Pons (tissue), 1 donor: ENCODE measurements at regions not wholly inside any gene's neighbourhood (a gene's known extent, or its start where the extent isn't known, plus 50 kb on each side); places are given as distances from the start of the nearest gene placed in this dataset.

Experiments
- DNase-seq: peaks from one replicate; pipeline ENCODE4 v3.0.0-alpha.2; 2016; ENCODE audit warnings: low spot score

- DNase-seq = no peak
Observed at GRCh38 chr2:13876491-13877037, 756.0 kb upstream of the LRATD1 start.

GRCh38 chr2:13877571-13877970, 754.9 kb upstream of the LRATD1 start:
- DNase-seq = no peak

- no peak for DNase-seq
Observed at GRCh38 chr2:13884291-13884976, 748.1 kb upstream of the LRATD1 start.

DNA sequence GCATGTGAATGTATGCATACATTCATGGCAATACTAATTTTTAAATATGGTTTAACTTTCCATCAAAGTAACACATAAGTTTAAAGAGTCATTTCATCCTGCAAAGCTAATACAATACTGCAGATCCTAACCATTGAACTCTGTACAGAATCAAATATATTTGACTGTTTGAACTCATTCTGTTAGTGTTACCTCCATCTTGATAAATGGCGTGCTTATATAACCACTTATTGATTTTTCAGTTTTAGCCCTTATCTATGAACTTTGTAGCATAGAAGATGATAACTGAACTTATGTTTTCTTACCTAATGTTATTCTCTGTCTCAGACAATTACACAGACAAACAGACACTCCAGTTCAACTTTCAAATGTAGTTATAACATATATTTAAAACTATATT, 731.0 kb upstream of the LRATD1 start:
- DNase-seq = no peak

GRCh38 chr2:13905831-13906230, 726.7 kb upstream of the LRATD1 start:
- DNase-seq = no peak

DNA sequence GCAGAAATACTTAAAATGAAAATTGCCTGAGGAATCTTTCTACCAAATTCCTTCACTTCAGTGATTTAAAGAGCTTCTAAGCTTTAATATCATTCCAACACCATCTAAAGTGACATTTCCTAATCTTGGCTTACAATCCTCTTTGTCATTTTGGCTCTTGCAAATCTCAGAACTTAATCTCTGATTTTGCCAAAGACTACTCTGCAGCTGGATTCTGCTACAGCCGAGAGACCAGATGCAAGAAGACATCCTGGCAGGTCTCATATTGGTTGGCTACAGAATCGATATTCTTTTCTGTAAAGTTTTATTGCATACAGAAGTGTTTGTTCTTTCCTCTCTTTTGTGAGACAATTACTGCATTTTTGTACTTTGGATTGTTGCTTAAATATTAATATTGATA, 716.5 kb upstream of the LRATD1 start:
- no peak for DNase-seq

- DNase-seq = no peak
Observed at GRCh38 chr2:13917958-13918357, 714.6 kb upstream of the LRATD1 start.

- DNase-seq = no peak
Observed at GRCh38 chr2:13919981-13920382, 712.5 kb upstream of the LRATD1 start.

- DNase-seq = no peak
Observed at GRCh38 chr2:13921245-13921644, 711.3 kb upstream of the LRATD1 start.

DNA sequence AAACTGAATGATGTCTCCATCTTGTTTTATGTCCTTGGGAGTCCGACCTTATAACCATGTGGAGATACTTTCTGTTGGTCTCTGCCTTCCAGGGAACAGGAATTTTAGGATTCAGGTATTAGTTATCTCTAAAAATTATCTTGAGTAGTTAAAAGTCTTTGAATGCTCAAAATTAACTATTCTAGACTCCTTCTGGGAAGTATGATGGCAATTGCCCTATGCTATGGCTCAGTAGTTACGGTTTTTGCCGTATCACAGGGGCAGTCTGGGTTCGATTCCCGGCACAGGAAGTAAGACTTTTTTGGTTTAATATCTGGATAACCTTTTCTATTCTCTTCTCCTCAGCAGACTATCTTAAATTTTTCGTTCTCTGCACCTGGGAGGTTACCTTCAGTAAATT, 708.7 kb upstream of the LRATD1 start:
- no peak for DNase-seq

GRCh38 chr2:13942111-13942510, 690.4 kb upstream of the LRATD1 start:
- no peak for DNase-seq

DNA sequence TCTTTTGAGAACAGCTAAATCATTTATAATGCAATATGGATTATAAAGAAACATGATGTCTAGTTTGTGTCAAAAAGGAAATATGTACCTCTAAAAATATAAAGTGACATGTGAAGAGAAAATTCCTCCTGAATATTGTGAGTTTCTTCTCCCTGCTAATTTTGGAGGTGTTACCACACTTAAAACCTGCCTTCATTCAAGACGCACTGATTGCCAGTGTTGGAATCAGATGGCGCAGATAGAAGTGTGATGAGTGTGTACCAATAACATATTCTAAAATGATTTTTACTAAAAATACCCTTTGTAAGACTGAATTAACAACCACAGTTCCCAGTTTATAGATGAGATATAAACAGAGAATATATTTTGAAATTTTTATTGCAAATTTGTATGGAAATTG, 681.8 kb upstream of the LRATD1 start:
- DNase-seq = no peak

- DNase-seq = no peak
Observed at GRCh38 chr2:13968811-13969210, 663.7 kb upstream of the LRATD1 start.

DNA sequence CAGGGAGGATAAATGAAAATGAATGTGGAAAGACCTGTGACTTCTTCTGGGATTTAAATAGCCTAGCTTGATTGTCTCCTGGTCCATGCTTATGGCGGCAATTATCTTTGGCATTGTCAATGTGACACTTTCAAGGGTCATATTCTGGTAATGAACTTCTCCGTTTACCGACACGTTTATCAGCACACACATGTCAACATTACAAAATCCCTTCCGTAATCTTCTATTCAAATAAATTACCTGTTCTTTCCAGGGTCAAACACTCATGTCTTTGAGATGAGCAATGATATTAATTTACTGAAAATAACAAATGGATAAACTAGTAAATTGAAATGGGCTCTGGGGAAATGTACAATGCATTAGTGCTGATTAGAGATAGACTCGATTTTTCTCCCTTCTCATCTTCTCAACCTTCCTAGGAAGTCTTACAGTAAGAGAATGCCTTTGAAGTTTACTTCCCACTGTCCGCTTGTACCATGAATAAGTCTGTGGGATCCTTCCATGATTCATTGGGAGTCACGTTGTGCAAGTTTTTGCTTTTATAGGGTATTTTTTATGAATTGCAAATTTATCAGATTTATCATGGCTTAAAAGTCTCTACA, 646.3 kb upstream of the LRATD1 start:
- DNase-seq = no peak

GRCh38 chr2:13996527-13996926, 636.0 kb upstream of the LRATD1 start:
- DNase-seq = no peak

- no peak for DNase-seq
Observed at GRCh38 chr2:14011190-14011589, 621.3 kb upstream of the LRATD1 start.

DNA sequence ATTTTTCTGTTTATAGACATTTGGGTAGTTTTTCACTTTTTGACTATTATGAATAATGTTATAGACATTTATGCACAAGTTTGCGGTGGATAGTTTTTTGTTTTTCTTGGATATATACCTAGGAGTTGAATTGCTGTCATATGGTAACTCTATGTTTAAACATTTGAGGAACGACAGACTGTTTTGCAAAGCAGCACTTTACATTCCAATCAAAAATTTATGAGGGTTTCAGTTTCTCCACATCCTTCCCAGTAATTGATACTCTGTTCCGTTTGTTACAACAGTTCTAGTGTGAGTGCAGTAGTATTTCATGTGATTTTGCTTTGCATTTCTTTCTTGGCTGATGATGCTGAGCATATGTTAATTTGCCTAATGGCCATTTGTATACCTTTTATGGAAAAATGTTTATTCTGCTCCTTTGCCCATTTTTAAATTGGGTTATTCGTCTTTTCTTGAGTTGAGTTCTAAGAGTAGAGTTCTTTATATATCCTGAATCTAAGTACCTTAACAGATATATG, 617.3 kb upstream of the LRATD1 start:
- no peak for DNase-seq

DNA sequence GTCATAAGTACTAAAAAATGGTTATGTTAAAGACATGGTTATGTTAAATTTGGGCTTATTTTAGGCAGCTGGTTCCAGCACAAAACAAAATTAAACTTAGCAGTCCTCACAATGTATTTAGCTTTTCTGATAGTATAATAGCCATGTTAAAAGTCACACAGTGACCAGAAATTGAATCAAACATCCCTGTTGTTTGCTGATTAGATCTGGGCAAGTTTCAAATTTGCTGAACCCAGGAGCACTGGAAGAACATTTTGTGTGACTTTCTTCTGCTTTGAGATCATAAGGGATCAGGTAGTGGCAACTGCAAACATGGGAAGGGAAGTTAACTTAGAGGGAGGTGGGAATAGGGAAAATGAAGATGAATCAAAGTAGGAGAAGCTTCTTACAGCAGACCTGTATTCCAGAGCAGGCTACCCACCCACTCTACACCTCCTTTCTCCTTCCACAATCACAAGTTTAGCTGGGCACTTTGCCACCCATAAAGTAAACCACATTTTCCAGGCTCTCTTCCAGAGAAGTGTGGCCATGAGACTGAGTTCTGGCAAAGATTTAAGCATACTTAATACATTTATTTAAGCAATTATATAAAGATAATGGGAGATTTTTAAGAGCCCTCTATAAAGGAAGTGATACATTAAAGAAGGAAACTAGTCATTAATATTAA, 616.1 kb upstream of the LRATD1 start:
- DNase-seq = no peak

DNA sequence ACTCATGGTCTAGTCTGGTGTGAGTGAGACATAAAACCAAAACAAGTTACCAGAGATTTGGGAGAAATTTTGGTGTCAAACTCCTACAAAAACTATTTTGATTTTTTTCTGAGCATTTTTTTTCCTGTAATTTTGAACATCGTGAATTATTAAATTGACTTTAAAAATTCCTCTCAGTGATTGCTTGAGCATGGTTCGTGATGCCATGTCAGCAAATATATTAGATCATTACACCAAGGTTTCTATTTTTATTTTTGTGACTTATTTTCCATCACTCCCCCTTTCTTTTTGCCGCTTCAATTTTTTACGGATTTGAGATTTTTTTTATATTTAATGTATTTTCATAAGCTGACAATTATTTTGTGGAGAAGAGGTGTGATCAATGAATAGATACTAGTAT, 613.9 kb upstream of the LRATD1 start:
- DNase-seq = no peak

DNA sequence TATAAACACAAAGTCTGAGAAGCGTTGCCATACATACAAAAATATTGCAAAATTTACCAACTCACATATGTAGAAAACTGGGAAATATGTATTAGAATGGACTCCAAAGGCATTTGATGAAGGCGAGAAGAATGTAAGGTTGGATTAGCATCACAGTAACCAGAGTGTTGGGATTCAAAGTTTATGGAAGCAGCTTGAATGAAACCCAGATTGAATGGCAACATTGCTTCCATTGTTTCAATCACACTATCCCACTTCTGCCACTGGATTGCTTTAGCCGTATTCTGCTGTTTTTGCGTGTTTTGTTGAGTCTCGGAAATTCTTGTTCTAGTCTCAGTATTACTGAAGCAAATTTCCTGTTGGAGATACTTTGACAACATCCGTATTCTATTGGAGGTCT, 609.0 kb upstream of the LRATD1 start:
- no peak for DNase-seq

DNA sequence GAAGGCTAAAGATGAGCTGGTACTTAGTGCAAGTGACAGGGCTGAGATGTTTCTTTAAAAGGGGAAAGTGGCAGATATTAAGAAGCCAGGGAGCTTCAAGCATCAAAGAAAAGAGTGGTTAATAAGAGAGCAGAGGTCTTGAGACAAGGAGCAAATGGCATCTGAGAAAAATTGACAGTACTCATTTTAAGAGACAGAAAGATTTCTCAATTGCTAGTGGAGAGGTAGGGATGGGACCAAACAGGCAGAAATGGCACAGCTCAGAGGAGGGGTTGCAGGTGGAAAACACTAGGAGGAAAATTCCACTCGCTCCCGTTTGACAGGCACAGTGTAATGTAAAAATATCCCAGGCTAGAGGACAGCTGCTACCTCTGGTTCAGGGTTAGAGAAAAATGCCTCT, 593.4 kb upstream of the LRATD1 start:
- DNase-seq = no peak

GRCh38 chr2:14047491-14047890, 585.0 kb upstream of the LRATD1 start:
- no peak for DNase-seq

DNA sequence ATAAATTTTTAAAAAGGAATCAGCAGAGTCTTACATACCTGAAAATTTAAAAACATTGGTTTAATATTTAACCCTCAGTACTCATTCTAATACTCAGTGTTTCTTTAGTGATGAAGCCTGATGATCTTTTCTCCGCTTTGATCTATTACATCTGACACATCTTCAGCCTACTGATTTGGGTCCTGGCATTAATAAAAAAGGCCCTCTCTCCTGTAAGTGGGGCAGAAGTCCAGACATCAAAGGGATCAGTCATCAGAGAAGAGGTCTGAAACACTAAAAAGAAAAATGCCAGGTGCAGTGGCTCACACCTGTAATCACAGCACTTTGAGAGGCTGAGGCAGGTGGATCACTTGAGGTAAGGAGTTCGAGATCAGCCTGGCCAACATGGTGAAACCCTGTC, 581.1 kb upstream of the LRATD1 start:
- no peak for DNase-seq
